HG03159 (cell line): ENCODE measurements at regions not wholly inside any gene's neighbourhood (a gene's known extent, or its start where the extent isn't known, plus 50 kb on each side); places are given as distances from the start of the nearest gene placed in this dataset.
"Not testable (repeated sequence)": the region's sequence is repeated elsewhere in the genome, so short reads cannot be mapped to it uniquely, and the experiment has no call there.

Experiments
- ATAC-seq: cut with Tn5 transposase; IDR thresholded peaks from one replicate; pipeline ENCODE4 v1.9.1; 2021; ENCODE audit warnings: mild to moderate bottlenecking, moderate library complexity; ENCODE audit not compliant: unreplicated experiment

- peak; percentile 98 for ATAC-seq
Observed at GRCh38 chr14:99995700-99996356, 69.4 kb upstream of the EVL start.

- no peak for ATAC-seq
Observed at GRCh38 chr14:99996951-99997571, 68.2 kb upstream of the EVL start.

GRCh38 chr14:100000398-100000797, 64.8 kb upstream of the EVL start:
- ATAC-seq, result not testable (repeated sequence)

GRCh38 chr14:100004392-100004791, 60.8 kb upstream of the EVL start:
- no peak for ATAC-seq

GRCh38 chr14:100007254-100007653, 58.0 kb upstream of the EVL start:
- no peak for ATAC-seq

GRCh38 chr14:100009802-100010201, 55.4 kb upstream of the EVL start:
- not testable (repeated sequence) for ATAC-seq

- no peak for ATAC-seq
Observed at GRCh38 chr14:100010679-100011078, 54.5 kb upstream of the EVL start.

GRCh38 chr14:100011628-100012325, 53.4 kb upstream of the EVL start:
- ATAC-seq, result no peak

- no peak for ATAC-seq
Observed at GRCh38 chr14:100012478-100013327, 52.5 kb upstream of the EVL start.

- peak; percentile 92 for ATAC-seq
Observed at GRCh38 chr14:100015251-100015655, 50.0 kb upstream of the EVL start.
